ENCODE measurements at regions not wholly inside any gene's neighbourhood (a gene's known extent, or its start where the extent isn't known, plus 50 kb on each side); places are given as distances from the start of the nearest gene placed in this dataset.

DNA sequence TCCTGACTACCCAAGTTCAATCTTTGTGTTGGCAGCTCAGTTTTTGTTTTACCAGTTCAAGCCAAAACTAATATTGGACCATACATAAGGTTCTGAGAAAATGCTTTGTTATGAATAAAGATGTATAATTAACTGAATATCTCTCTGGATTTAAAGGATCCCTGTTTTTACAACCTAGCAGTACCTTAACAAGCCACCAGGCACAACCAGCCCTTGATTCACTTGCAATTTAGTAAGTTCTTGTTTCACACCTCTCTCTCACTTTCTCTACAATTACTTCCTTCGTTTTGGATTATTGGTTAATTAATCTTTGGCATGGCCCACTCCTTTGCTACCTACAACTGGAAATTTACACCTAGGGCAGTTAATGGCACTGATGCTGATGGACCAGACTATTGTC lies 531.9 kb downstream of the SQOR start:
- CTCF ChIA-PET = no interaction called here
- H2AFZ ChIP-seq (ENCODE audit: low read depth, low read length, poor library complexity, severe bottlenecking) = no peak overlapping the region
- POLR2A ChIA-PET = no interaction called here
- H3K79me2 ChIP-seq (ENCODE audit: insufficient read depth, low read length) = no peaks in the 10 kb centered on the region
- H3K9ac ChIP-seq (ENCODE audit: low read length) = no peak overlapping the region
- RAD21 ChIA-PET (ENCODE audit: low non-redundant PET in 1 of 2, low total read pairs in 2 of 2, uncharacterized antibody in 2 of 2, unreplicated experiment in 2 of 2) = no interaction called here
- H3K9me2 ChIP-seq (ENCODE audit: insufficient read depth) = no peaks in the 10 kb centered on the region
- H3K4me3 ChIP-seq (replicated peaks in 1 of 2; ENCODE audit: low read depth in 1 of 2, low read length in 2 of 2) = no peak overlapping the region
- H3K27me3 ChIP-seq (ENCODE audit: insufficient read depth, low read length) = no peaks in the 10 kb centered on the region
- no peaks in the 10 kb centered on the region for H3K4me1 ChIP-seq (ENCODE audit: control insufficient read depth in 1 of 2, insufficient read depth in 2 of 2, low read length in 2 of 2)
- TF ChIP-seq YY1 (IDR thresholded peaks at IDR 0.05; ENCODE audit: extremely low read depth, insufficient replicate concordance, low read depth, low read length) = no peak
- no peak for TF ChIP-seq POLR2A (IDR thresholded peaks at IDR 0.05; ENCODE audit: borderline replicate concordance, extremely low read depth, insufficient read depth, insufficient read length)
- no peak for TF ChIP-seq ZNF274 (IDR thresholded peaks at IDR 0.05; ENCODE audit: low read depth, low read length)
- no peak for TF ChIP-seq EZH2phosphoT487 (IDR thresholded peaks at IDR 0.05; ENCODE audit: borderline replicate concordance)
- TF ChIP-seq EGR1 (IDR thresholded peaks at IDR 0.05; ENCODE audit: low read depth) = no peak
- no peak for TF ChIP-seq SP1 (IDR thresholded peaks at IDR 0.05; ENCODE audit: low read depth)
- no peak for TF ChIP-seq ELF1 (IDR thresholded peaks at IDR 0.05; ENCODE audit: borderline replicate concordance, low read depth)
- no peak for TF ChIP-seq ZFX (IDR thresholded peaks at IDR 0.05)
- TF ChIP-seq SIN3A (IDR thresholded peaks at IDR 0.05; ENCODE audit: low read depth) = no peak
- TF ChIP-seq EZH2 (IDR thresholded peaks at IDR 0.05) = no peak
- TF ChIP-seq RAD21 (IDR thresholded peaks at IDR 0.05; ENCODE audit: low read depth) = no peak
- no peak for TF ChIP-seq CBX3 (IDR thresholded peaks at IDR 0.05; ENCODE audit: low read depth)
- TF ChIP-seq, protein P1, sequence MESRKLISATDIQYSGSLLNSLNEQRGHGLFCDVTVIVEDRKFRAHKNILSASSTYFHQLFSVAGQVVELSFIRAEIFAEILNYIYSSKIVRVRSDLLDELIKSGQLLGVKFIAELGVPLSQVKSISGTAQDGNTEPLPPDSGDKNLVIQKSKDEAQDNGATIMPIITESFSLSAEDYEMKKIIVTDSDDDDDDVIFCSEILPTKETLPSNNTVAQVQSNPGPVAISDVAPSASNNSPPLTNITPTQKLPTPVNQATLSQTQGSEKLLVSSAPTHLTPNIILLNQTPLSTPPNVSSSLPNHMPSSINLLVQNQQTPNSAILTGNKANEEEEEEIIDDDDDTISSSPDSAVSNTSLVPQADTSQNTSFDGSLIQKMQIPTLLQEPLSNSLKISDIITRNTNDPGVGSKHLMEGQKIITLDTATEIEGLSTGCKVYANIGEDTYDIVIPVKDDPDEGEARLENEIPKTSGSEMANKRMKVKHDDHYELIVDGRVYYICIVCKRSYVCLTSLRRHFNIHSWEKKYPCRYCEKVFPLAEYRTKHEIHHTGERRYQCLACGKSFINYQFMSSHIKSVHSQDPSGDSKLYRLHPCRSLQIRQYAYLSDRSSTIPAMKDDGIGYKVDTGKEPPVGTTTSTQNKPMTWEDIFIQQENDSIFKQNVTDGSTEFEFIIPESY (IDR thresholded peaks at IDR 0.05; ENCODE audit: extremely low read depth, insufficient replicate concordance, low read length) = no peak
- TF ChIP-seq, protein P2, sequence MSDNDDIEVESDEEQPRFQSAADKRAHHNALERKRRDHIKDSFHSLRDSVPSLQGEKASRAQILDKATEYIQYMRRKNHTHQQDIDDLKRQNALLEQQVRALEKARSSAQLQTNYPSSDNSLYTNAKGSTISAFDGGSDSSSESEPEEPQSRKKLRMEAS (IDR thresholded peaks at IDR 0.05) = no peak
- H3K36me3 ChIP-seq (ENCODE audit: control insufficient read depth in 1 of 2, insufficient read depth in 2 of 2, low read length in 2 of 2) = no peaks in the 10 kb centered on the region
- H3K27ac ChIP-seq (ENCODE audit: low read depth, low read length) = no peak overlapping the region
- no peak for DNase-seq (ENCODE audit: low read depth, low spot score)
- intact Hi-C loops (cut with micrococcal nuclease) = no loop called here
- ATAC-seq = no peak
- no peaks in the 10 kb centered on the region for H4K20me1 ChIP-seq (ENCODE audit: insufficient read depth)
- H3K4me2 ChIP-seq (ENCODE audit: low read length) = no peak overlapping the region
- BruUV-seq (replicated peaks) = no TSS peak
- peaks cover 10 to 27% of the 10 kb centered on the region in 2 experiments; a peak in 2 of 4 replicates for H3K9me3 ChIP-seq (ENCODE audit: control insufficient read depth in 1 of 2, insufficient read depth in 1 of 2, low read depth in 1 of 2, low read length in 2 of 2)

Data from HCT116 (cell line).